D721Med (cell line): ENCODE measurements at regions not wholly inside any gene's neighbourhood (a gene's known extent, or its start where the extent isn't known, plus 50 kb on each side); places are given as distances from the start of the nearest gene placed in this dataset.

Experiments used
- DNase-seq: peaks from one replicate; pipeline ENCODE4 v3.0.0; 2011; ENCODE audit warnings: low spot score; ENCODE audit not compliant: insufficient read length
- FAIRE-seq: peaks from 2 replicates; lab custom pipeline; 2011; peaks lifted over from hg19 to GRCh38; lab: Jason Lieb, UNC
- TF ChIP-seq, protein P1 (sequence below): IDR thresholded peaks from 2 replicates; pipeline ENCODE4 v1.5.1; 2012; ENCODE audit warnings: mild to moderate bottlenecking, control low read depth; ENCODE audit not compliant: insufficient read depth; ENCODE audit errors: missing control alignments

DNA sequence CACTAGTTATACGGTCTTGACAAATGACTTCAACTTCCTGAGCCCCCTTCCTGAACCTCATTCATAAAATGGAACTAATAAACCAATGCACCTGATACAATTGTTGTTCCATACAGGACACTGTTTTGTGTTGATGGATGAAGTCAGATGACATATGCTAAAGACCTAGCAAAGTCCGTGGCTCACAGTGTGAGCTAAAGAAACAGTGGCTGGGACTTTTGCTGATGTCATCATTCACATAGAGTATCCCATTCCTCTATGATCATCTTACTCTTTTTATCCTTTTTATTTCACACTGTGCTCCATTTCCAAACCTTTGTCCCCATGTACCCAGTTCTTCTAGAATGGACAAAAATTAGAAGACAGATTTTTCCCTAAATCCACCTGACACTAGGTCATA, 83.7 kb upstream of the KAZN start:
- TF ChIP-seq, protein P1, sequence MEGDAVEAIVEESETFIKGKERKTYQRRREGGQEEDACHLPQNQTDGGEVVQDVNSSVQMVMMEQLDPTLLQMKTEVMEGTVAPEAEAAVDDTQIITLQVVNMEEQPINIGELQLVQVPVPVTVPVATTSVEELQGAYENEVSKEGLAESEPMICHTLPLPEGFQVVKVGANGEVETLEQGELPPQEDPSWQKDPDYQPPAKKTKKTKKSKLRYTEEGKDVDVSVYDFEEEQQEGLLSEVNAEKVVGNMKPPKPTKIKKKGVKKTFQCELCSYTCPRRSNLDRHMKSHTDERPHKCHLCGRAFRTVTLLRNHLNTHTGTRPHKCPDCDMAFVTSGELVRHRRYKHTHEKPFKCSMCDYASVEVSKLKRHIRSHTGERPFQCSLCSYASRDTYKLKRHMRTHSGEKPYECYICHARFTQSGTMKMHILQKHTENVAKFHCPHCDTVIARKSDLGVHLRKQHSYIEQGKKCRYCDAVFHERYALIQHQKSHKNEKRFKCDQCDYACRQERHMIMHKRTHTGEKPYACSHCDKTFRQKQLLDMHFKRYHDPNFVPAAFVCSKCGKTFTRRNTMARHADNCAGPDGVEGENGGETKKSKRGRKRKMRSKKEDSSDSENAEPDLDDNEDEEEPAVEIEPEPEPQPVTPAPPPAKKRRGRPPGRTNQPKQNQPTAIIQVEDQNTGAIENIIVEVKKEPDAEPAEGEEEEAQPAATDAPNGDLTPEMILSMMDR: no peak
- DNase-seq: no peak
- no peak for FAIRE-seq

DNA sequence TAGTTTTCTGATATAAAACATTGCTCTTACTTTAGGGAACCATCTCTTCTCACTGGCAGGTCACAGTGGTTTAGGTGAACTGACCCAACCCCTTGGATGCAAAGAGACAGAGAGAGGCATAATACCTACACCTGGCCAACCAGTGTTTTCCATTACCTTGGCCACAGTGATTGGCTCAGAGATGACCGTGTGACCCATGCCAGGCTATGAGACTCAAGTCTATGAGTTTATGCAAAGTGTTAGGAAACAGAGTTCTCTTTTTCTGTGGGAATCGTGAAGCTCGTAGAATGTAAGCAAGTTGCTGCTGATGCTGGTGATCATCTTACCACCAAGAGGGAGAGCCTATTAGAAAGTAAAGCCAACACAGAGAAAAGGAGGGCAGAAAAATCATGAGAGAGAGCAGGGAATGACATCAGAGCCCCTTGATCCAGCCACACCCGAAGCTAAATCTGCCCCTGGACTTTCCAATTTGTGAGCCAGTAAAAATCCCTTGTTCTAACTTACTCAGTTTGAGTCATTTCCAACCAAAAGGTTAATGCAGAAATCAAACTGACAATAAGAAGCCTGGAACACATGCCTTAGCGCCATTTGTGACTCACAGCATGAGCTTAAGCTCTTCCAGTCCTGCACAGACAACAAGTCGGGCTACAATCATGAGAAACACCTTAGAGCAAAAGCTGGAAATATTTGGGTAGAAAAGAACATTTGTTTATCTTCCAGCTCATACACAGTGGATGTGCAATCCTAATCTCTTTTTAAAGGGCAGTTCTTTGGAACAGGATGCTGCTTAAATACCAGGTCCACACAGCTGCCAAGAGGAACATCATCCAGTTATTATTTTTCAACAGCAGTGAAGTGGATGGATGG, 81.3 kb upstream of the KAZN start:
- no peak for FAIRE-seq
- no peak for DNase-seq
- TF ChIP-seq, protein P1: no peak

DNA sequence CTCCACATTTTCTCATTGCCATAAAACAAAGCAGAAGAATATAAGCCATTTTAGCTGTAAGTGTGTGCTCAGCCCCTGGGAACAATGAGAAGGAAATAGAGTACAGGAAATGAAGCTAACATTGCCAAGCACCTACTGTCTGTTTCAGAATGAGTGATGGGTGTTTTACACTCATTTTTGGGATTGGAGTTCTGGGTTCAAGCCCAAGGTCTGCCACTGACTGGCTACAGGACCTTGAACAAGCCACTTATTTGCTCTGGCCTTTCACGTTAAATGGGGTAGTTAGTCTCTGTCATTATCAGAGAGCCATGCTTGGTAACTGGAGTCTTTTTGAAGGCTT, 80.7 kb upstream of the KAZN start:
- no peak for DNase-seq
- TF ChIP-seq, protein P1: no peak
- no peak for FAIRE-seq

DNA sequence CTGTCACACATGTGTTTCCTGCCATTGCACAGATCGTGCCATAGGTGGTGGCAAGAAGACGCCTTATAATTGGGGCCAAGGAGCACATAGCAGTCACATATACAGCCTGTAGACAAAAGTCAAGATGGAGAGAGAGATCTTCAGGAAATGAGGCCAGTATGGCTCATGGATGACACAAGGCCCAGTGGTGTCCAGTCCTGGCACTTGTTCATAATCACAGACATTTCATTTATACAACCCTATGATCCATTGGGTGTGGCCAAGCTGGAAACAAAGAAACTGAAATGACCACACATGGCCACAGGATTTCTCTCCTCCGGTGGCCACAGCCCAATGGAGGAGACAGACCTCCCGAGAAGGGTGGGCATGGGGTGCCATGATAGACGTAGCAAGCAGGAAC, 78.5 kb upstream of the KAZN start:
- TF ChIP-seq, protein P1: no peak
- FAIRE-seq (no peak), DNase-seq (no peak)

DNA sequence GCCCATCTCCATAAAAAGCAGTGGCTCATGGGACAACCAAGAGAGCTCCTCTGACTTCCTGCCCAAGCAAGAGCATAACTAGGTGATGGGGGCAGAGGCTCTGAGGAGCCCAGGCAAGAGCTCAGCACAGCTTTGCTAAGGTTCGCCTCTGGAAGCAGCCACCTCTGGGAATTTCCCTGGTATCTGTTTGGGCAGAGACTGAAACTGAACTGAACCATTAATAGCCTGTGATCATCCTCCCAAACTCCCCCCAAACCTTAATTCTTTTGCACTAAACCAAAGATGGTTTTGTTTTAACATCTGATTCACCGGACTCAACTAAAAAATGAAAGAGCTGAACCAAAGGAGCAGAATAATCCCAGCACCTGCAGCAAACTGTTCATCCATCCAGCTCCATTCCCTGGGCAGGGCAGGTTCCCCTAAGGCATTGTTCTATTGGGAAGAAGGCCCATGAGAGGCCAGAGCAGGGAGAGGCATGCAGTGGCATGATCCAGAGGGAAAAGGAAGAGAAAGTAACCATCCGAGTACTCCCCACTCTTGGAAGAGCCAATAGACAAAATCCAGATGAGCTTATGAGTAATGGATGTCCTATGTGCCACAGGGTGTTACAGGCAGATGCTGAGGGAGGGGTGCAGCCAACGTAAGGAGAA, 77.8 kb upstream of the KAZN start:
- DNase-seq (no peak), FAIRE-seq (no peak)
- TF ChIP-seq, protein P1: no peak

DNA sequence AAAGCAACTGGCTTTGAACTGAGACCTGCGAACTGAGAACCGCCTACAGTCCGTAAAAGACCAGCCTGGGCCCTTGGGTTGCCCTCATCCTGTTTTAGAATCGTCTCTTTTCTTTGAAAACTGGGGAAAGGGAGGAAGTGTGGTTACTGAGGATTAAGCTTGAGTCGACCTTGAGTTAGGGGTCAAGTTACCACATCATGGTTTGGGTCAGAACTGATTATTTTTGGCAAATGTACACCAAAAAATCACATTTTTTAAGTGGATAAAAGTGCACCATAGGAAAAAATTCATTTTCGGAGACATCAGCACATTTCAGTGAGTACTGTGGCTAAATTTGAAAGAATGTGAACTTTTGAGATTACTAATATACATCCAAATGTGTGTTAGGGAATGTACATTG, 76.9 kb upstream of the KAZN start:
- DNase-seq: no peak
- TF ChIP-seq, protein P1: no peak

More for the DNA sequence above, 76.9 kb upstream of the KAZN start:
- no peak for FAIRE-seq
